Keratinocyte (primary cell): ENCODE measurements at regions not wholly inside any gene's neighbourhood (a gene's known extent, or its start where the extent isn't known, plus 50 kb on each side); places are given as distances from the start of the nearest gene placed in this dataset.

Experiments used
- DNase-seq: peaks from one replicate; pipeline ENCODE4 v3.0.0-alpha.2; 2011; ENCODE audit warnings: low read depth, missing footprints, low spot score
- FAIRE-seq: peaks from 2 replicates; lab custom pipeline; 2011; peaks lifted over from hg19 to GRCh38; lab: Jason Lieb, UNC
- H2AFZ ChIP-seq: 2 replicates; pipeline ENCODE4 v1.6.0; 2012; ENCODE audit warnings: low read length, control low read depth, inconsistent platforms; ENCODE audit not compliant: control insufficient read depth
- H3K27ac ChIP-seq: 2 replicates; pipeline ENCODE4 v1.5.1; 2011; ENCODE audit warnings: low read length; ENCODE audit not compliant: control insufficient read depth, insufficient read depth
- H3K27me3 ChIP-seq: 3 replicates; pipeline ENCODE4 v1.6.0; 2011; ENCODE audit warnings: low read length; ENCODE audit not compliant: control insufficient read depth, insufficient read depth; ENCODE audit errors: extremely low read depth
- H3K36me3 ChIP-seq, 2 experiments: 2 replicates in 1 of 2; 3 replicates in 1 of 2; pipeline ENCODE4 v1.5.1; 2011; ENCODE audit warnings: low read length in 2 of 2, mild to moderate bottlenecking in 1 of 2; ENCODE audit not compliant: control insufficient read depth in 2 of 2, insufficient read depth in 2 of 2; ENCODE audit errors: extremely low read depth in 1 of 2
- H3K4me1 ChIP-seq: 3 replicates; pipeline ENCODE4 v1.5.1; 2011; ENCODE audit warnings: low read length; ENCODE audit not compliant: control insufficient read depth, insufficient read depth; ENCODE audit errors: extremely low read depth
- H3K4me2 ChIP-seq: 3 replicates; pipeline ENCODE4 v1.6.0; 2011; ENCODE audit warnings: low read depth, low read length; ENCODE audit not compliant: control insufficient read depth, insufficient read depth; ENCODE audit errors: extremely low read depth
- H3K4me3 ChIP-seq, 3 experiments: fragments of 200-600 bp in 1 of 3; sonication (generic) in 1 of 3; 2 replicates in 2 of 3; 3 replicates in 1 of 3; pipeline ENCODE4 v1.5.1; 2011 to 2016; ENCODE audit warnings: low read length in 3 of 3, mild to moderate bottlenecking in 3 of 3, control low read depth in 2 of 3, inconsistent platforms in 1 of 3, low read depth in 1 of 3, mixed read lengths in 1 of 3, mixed run types in 1 of 3, moderate library complexity in 1 of 3; ENCODE audit not compliant: control insufficient read depth in 2 of 3, insufficient read depth in 2 of 3; ENCODE audit errors: extremely low read depth in 1 of 3
- H3K79me2 ChIP-seq: 2 replicates; pipeline ENCODE4 v1.6.0; 2012; ENCODE audit warnings: low read length; ENCODE audit not compliant: control insufficient read depth, insufficient read depth
- H3K9ac ChIP-seq: 3 replicates; pipeline ENCODE4 v1.6.0; 2011; ENCODE audit warnings: low read length; ENCODE audit not compliant: control insufficient read depth, insufficient read depth; ENCODE audit errors: extremely low read depth
- H3K9me1 ChIP-seq: 3 replicates; pipeline ENCODE4 v1.6.0; 2011; ENCODE audit warnings: low read length; ENCODE audit not compliant: control insufficient read depth, insufficient read depth; ENCODE audit errors: extremely low read depth
- H3K9me3 ChIP-seq: 2 replicates; pipeline ENCODE4 v1.5.1; 2012; ENCODE audit warnings: low read depth, low read length; ENCODE audit not compliant: control insufficient read depth
- H4K20me1 ChIP-seq: 3 replicates; pipeline ENCODE4 v1.6.0; 2011; ENCODE audit warnings: low read length; ENCODE audit not compliant: control insufficient read depth, insufficient read depth; ENCODE audit errors: extremely low read depth
- EZH2 ChIP-seq: IDR thresholded peaks from one replicate; pipeline ENCODE4 v1.6.1; 2012; ENCODE audit warnings: inconsistent platforms, mild to moderate bottlenecking, low read length, moderate library complexity
- dilution Hi-C: fragments of 300-500 bp; cut with MboI; formaldehyde crosslinking; loops from one replicate; pipeline ENCODE4 v1.7.0; 2020; ENCODE audit warnings: low sequenced_read_pairs; ENCODE audit not compliant: extremely low pct_ligation_motif_present
- TF ChIP-seq, protein P1 (sequence below), 3 experiments: IDR thresholded peaks in 1 of 3; conservative IDR thresholded peaks in 1 of 3; optimal IDR thresholded peaks in 1 of 3; 2 replicates in 2 of 3; 3 replicates in 1 of 3; pipeline versions ENCODE3 to v1.5.1; 2011; ENCODE audit warnings: low read length in 3 of 3, mild to moderate bottlenecking in 3 of 3, moderate library complexity in 2 of 3, control low read depth in 1 of 3, inconsistent platforms in 1 of 3; ENCODE audit not compliant: insufficient read depth in 2 of 3; ENCODE audit errors: extremely low read depth in 1 of 3

DNA sequence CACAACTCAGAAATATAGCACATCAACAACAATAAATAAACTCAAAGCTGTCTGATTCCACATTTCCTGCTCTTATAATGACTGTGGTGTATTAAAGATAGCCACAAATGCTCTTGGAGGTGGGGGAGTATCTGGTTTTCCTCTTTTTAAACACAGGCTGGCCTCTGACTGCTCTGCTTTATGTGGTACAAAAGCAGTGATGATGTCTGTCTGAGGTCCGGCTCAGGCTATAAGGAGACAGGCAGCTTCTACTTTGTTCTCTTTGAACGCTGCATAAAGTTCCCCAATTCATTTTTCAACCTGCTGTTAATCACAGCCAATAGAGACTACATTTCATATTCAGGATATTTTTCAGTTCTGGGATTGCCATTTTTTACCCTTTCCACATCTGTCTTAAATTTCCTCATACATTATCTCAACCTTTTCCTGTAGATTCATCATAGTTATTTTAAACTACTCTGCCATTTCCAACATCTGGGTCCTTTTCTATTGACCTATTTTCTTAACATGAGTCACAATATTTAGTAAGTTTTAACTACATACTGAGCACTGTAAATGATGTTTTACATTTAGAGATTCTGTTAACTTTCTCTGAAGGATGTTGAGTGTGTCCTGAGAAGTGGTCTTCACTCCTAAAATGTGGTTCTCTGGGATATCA is 64.9 kb downstream of the CRPPA start:
- no peaks in the 10 kb centered on the region for H3K9me1 ChIP-seq
- H3K9me3 ChIP-seq, result no peaks in the 10 kb centered on the region
- H3K4me3 ChIP-seq, result no peak overlapping the region
- H3K27me3 ChIP-seq, result no peaks in the 10 kb centered on the region
- no peaks in the 10 kb centered on the region for H3K4me1 ChIP-seq
- no peak overlapping the region for H3K27ac ChIP-seq
- H3K4me2 ChIP-seq, result no peak overlapping the region
- DNase-seq, result no peak
- H2AFZ ChIP-seq, result no peak overlapping the region
- TF ChIP-seq, protein P1, sequence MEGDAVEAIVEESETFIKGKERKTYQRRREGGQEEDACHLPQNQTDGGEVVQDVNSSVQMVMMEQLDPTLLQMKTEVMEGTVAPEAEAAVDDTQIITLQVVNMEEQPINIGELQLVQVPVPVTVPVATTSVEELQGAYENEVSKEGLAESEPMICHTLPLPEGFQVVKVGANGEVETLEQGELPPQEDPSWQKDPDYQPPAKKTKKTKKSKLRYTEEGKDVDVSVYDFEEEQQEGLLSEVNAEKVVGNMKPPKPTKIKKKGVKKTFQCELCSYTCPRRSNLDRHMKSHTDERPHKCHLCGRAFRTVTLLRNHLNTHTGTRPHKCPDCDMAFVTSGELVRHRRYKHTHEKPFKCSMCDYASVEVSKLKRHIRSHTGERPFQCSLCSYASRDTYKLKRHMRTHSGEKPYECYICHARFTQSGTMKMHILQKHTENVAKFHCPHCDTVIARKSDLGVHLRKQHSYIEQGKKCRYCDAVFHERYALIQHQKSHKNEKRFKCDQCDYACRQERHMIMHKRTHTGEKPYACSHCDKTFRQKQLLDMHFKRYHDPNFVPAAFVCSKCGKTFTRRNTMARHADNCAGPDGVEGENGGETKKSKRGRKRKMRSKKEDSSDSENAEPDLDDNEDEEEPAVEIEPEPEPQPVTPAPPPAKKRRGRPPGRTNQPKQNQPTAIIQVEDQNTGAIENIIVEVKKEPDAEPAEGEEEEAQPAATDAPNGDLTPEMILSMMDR (optimal IDR thresholded peaks at IDR 0.05 in 1 of 3, IDR thresholded peaks at IDR 0.05 in 1 of 3, conservative IDR thresholded peaks at IDR 0.05 in 1 of 3; ENCODE audit: extremely low read depth in 1 of 3, insufficient read depth in 2 of 3, low read length in 3 of 3), result no peak
- TF ChIP-seq EZH2, result no peak
- FAIRE-seq, result no peak
- no peaks in the 10 kb centered on the region for H3K36me3 ChIP-seq
- H4K20me1 ChIP-seq, result no peaks in the 10 kb centered on the region
- no peak overlapping the region for H3K9ac ChIP-seq
- dilution Hi-C loops, result no loop called here
- H3K79me2 ChIP-seq, result no peaks in the 10 kb centered on the region

DNA sequence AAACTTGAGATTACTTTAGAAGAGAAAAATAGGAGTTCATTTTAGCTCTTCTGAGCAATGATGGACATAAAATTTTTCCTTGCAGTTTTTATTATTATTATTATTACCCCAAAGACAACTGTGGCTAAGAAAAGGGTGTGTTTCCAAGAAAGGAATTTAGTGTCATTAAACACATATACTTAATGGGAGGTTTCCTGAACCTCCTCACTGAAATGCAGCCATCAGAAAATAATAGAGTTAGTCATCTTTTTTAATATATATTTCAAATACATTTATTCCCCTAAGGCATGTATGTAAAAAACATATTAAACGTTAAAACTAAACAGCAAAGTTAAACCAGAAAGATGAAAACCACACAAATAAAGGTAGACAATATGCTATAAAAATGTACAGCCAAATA is 66.8 kb downstream of the CRPPA start:
- dilution Hi-C loops, result no loop called here
- no peak for TF ChIP-seq EZH2
- TF ChIP-seq, protein P1 (optimal IDR thresholded peaks at IDR 0.05 in 1 of 3, IDR thresholded peaks at IDR 0.05 in 1 of 3, conservative IDR thresholded peaks at IDR 0.05 in 1 of 3; ENCODE audit: extremely low read depth in 1 of 3, insufficient read depth in 2 of 3, low read length in 3 of 3), result no peak
- Histone ChIP-seq H3K9ac (no peak overlapping the region), H2AFZ (no peak overlapping the region), H3K9me1 (no peaks in the 10 kb centered on the region), H3K4me1 (no peaks in the 10 kb centered on the region), H3K4me2 (no peak overlapping the region), H3K27ac (no peak overlapping the region), H3K27me3 (no peaks in the 10 kb centered on the region), H3K9me3 (no peaks in the 10 kb centered on the region), H3K36me3 (no peaks in the 10 kb centered on the region), H4K20me1 (no peaks in the 10 kb centered on the region), H3K4me3 (no peak overlapping the region), H3K79me2 (no peaks in the 10 kb centered on the region)
- FAIRE-seq (no peak), DNase-seq (no peak)
